Urinary bladder (tissue), 3 donors: ENCODE measurements at regions not wholly inside any gene's neighbourhood (a gene's known extent, or its start where the extent isn't known, plus 50 kb on each side); places are given as distances from the start of the nearest gene placed in this dataset.
"Not testable (repeated sequence)": the region's sequence is repeated elsewhere in the genome, so short reads cannot be mapped to it uniquely, and the experiment has no call there.

Source experiments
- DNase-seq: peaks from one replicate; pipeline ENCODE4 v3.0.0-alpha.2; 2015; ENCODE audit errors: extremely low spot score
- H3K27ac ChIP-seq: one replicate; pipeline ENCODE4 v1.5.1; 2013; ENCODE audit warnings: low read depth, mild to moderate bottlenecking, moderate library complexity
- H3K36me3 ChIP-seq: one replicate; pipeline ENCODE4 v1.6.1; 2013; ENCODE audit warnings: mild to moderate bottlenecking, moderate library complexity; ENCODE audit not compliant: insufficient read depth
- H3K4me1 ChIP-seq: one replicate; pipeline ENCODE4 v1.6.1; 2013; ENCODE audit warnings: mild to moderate bottlenecking, moderate library complexity; ENCODE audit not compliant: insufficient read depth
- H3K4me3 ChIP-seq: one replicate; pipeline ENCODE4 v1.5.1; 2013; ENCODE audit warnings: low read depth, low read length
- WGBS: extraction: QIAGEN DNeasy Blood & Tissue Kit; methylation state at CpG from one replicate; pipeline ENCODE4 v1.1.7; 2013; 5-methylcytosine and 5-hydroxymethylcytosine counted together
- donor health status: healthy with polysubstance abuse.
- donor health status: healthy.

DNA sequence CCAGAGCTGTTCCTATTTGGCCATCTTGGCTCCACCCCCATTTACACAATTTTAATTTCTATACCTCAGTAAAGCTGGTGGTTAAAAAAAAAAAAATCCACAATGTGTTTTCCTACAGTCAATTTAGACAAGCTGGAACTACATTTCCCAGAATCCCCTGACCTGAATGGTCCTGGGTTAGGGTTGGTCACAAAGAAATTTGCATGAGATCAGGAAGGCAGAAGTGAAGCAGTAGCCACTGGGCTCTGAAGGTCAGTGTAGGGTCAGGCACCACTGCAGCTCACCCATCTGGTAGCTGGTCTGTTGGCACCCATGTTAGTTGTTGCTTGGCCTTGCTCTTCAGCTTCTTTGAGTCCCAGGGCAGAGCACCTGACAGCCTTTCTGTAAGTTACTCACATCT is 210.7 kb upstream of the API5 start:
- Histone ChIP-seq H3K4me1 (no peaks in the 10 kb centered on the region), H3K27ac (no peak overlapping the region), H3K4me3 (no peak overlapping the region), H3K36me3 (no peaks in the 10 kb centered on the region)
- no peak for DNase-seq

DNA sequence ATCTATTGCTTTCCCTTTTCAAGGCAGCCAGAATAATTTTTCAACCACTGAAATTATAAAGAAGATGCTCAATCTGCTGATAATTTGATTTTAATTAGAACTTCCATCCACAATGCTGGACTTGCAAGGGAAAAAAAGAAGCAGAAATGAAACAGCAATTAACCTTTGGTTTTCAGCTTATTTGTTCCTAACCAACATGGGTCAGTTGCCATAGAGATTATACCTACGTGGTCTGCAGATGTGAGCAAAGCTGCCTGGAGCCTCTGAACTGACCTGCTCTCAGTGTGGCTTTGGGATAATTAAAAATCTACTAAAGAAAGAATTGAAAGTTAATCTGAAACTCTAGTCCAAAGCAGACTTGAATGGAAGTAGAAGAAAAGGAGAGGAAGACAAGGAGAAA is 195.7 kb upstream of the API5 start:
- H3K27ac ChIP-seq, result no peak overlapping the region
- WGBS, result 45% methylated on average over 1 of the region's 1 CpG
- DNase-seq, result no peak
- no peaks in the 10 kb centered on the region for H3K36me3 ChIP-seq
- no peaks in the 10 kb centered on the region for H3K4me1 ChIP-seq
- H3K4me3 ChIP-seq, result no peak overlapping the region

DNA sequence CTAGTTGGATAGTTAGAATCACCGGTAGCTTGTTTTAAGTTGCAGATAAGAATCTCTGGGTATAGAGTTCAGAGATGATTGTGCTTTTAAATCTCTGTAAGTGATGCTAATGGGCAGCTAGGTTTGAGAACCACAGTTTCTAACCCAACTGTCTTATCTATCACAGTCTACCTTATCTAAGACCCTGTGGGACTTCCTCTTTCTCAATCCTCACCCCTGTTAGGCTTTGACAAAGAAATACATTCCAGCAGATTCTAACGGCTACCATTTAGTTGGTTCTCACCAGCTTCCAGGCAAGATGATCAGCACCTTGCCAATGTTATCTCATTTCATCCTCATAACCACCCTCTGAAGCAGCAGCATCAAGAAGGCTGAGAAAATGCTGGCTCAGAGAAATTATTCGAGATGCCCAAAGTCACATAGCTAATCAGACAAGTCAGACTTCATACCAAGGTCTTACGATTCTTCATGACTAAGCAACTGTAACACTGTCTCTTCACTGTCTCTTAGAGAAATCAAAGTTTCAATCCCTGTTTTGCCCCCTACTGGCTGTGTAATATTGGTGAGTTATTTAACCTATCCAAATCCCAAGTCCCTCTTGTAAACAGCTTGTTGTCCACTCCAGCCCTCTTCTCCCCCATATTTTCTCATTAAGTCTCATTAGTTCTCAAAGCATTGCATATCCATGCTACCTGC is 192.4 kb upstream of the API5 start:
- Histone ChIP-seq H3K4me1 (no peaks in the 10 kb centered on the region), H3K27ac (no peak overlapping the region), H3K36me3 (no peaks in the 10 kb centered on the region), H3K4me3 (no peak overlapping the region)
- DNase-seq, result no peak
- WGBS, result 72% methylated on average over 4 of the region's 4 CpGs

DNA sequence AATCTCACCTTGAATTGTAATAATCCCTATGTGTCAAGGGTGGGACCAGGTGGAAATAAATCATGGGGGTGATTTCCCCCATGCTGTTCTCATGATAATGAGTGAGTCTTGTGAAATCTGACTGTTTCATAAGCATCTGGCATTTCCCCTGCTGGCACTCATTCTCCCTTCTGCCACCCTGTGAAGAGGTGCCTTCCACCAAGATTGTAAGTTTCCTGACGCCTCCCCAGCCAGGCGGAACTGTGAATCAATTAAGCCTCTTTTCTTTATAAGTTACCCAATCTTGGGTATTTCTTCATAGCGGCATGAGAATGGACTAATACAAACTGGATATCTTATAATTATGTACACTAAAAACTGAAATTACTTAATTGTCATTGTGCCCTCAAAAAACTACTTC is 189.2 kb upstream of the API5 start:
- Histone ChIP-seq H3K27ac (no peak overlapping the region), H3K36me3 (no peaks in the 10 kb centered on the region), H3K4me3 (no peak overlapping the region), H3K4me1 (no peaks in the 10 kb centered on the region)
- DNase-seq, result no peak
- WGBS, result 89% methylated on average over 3 of the region's 3 CpGs

DNA sequence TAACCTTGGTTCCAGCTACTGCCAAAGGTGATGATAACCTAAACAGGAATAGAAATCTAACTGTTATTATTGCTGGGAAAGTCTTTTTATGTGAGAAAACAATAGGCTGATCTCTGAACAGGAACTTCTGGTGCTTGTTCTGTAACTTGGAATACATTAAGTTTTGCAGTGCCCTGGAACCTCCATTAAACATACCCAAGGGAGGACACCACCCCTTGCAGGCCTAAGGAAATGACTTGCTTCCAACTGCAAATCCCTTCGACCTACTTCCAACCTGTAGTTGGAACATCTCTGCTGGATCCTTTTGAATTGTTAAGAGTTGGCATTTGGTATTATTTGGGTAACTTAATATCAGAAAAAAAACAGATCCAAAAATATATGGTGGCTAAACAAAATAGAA is 188.4 kb upstream of the API5 start:
- Histone ChIP-seq H3K4me3 (no peak overlapping the region), H3K27ac (no peak overlapping the region), H3K4me1 (no peaks in the 10 kb centered on the region), H3K36me3 (no peaks in the 10 kb centered on the region)
- no peak for DNase-seq
- 65% methylated on average over 1 of the region's 1 CpG for WGBS

DNA sequence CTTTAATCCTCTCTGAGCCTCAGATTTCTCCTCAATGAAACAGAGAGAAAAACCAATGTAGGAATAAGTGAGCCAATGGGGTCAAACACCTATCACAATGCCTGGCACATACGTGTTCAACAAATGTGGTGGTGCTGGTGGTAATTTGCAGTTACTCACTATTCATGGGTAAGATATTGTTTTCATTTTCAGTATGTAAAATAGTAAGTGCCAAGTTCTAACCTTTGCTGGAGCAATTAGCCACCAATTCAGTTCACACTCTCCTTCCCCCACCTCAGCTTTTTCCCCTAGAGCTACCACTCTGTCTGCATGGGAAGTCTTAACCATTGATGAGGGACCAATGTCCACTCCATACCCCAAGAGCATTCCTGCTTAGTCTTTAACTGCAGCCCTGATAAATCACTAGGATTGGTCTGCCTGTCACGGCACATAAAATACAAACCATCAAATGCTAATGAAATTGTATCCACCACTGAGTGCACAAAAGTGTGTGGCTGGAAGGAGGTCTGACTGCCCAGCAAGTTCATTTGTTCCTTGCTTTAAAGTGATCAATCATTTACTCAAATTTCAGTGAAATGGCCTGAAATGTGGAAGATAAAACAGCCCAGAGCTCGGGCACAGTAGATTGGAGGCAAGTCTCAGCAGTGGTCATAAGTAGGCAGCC is 187.4 kb upstream of the API5 start:
- DNase-seq, result no peak
- Histone ChIP-seq H3K4me1 (no peaks in the 10 kb centered on the region), H3K27ac (no peak overlapping the region), H3K4me3 (no peak overlapping the region), H3K36me3 (no peaks in the 10 kb centered on the region)
- 69% methylated on average over 3 of the region's 3 CpGs for WGBS

DNA sequence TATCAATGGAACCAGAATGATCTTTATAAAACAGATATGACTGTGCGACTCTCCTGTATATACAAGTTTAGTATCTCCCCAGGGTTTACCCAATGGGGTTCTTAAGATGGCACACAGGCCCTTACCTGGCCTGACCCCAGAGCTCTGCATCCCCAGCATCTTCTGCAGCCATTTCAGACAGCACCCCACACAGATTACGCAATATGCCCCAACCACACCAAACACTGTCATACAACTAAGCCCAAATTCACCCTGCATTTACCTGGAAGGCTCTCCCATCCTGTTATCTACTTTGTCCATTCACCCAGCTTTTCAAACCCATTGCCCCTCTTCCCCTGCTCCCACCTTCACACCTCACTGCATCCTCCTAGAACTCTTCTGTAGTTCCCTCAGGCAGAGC is 182.5 kb upstream of the API5 start:
- H3K4me3 ChIP-seq, result no peak overlapping the region
- H3K27ac ChIP-seq, result no peak overlapping the region
- H3K4me1 ChIP-seq, result no peaks in the 10 kb centered on the region
- DNase-seq, result no peak
- 94% methylated on average over 2 of the region's 2 CpGs for WGBS
- H3K36me3 ChIP-seq, result no peaks in the 10 kb centered on the region

DNA sequence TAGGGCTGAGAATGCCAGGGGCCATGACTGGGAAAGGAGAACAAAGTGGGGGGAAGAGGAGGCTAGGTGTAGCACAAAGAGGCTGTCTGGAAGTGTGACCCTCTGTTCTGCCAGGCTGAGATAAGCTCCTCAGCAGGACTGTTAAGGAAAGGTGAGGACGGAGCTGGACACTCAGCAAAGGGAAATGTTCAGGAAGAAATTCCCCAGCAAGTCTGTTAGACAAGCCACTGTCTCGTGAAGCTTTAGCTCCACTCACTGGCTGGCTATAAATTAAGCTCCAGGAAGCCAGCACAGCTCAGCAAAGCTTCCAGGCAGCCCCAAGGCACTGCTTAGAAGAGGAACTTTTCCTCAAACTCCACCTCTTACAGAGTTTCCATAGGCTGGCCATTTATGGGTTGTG is 181.2 kb upstream of the API5 start:
- Histone ChIP-seq H3K4me1 (no peaks in the 10 kb centered on the region), H3K27ac (no peak overlapping the region), H3K4me3 (no peak overlapping the region), H3K36me3 (no peaks in the 10 kb centered on the region)
- 1% methylated on average over 2 of the region's 2 CpGs for WGBS
- no peak for DNase-seq

DNA sequence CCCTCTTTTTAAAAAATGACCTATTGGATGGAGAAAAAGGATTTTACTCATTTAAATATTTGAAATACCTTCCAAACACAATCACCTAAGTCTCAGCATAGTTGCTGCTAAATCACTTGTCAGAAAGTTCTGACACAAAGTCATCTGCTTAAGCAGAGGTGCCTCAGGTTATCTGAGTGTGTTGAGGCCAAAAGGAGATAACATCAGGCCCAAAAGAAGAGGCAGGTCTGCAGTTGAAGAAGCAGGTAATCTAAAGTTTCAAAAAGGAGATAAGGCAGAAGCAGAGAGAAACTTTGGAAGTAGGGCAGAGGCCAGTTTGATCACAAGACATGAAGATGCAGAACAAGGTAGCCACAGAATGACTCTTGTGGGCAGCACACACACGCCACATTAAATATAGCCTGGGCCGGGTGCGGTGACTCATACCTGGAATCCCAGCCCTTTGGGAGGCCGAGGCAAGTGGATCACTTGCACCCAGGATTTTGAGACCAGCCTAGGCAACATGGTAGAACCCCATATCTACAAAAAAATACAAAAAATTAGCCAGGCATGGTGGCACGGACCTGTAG is 175.7 kb upstream of the API5 start:
- DNase-seq, result no peak
- Histone ChIP-seq H3K4me3 (no peak overlapping the region), H3K27ac (no peak overlapping the region), H3K36me3 (no peaks in the 10 kb centered on the region), H3K4me1 (no peaks in the 10 kb centered on the region)
- WGBS, result 88% methylated on average over 5 of the region's 5 CpGs

DNA sequence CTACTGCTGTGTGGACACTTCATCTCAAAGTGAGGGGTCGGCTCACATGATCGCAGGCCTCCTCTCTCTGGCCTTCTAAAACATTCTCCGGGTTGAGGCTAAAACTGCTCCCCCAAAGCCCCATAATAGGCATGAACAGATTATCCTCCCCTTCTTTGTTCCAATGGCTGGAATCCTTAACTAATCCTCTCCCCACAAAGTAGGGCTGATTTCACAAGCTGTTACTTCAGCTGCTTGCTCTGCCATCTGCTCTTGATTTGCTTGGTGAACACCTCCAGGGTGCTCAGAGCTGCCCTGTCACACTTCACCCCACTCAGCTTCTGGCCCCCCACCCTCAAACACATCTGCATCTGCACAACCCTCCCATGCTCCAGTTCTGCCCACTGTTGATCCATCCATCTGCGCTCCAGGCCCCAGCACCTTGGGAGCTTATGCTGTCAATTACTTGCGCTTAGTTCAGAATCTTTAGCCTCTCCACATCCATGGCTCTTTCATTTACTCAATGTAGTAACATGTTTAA is 173.1 kb upstream of the API5 start:
- Histone ChIP-seq H3K36me3 (no peaks in the 10 kb centered on the region), H3K4me3 (no peak overlapping the region), H3K27ac (no peak overlapping the region), H3K4me1 (no peaks in the 10 kb centered on the region)
- no peak for DNase-seq
- WGBS, result 85% methylated on average over 5 of the region's 5 CpGs

DNA sequence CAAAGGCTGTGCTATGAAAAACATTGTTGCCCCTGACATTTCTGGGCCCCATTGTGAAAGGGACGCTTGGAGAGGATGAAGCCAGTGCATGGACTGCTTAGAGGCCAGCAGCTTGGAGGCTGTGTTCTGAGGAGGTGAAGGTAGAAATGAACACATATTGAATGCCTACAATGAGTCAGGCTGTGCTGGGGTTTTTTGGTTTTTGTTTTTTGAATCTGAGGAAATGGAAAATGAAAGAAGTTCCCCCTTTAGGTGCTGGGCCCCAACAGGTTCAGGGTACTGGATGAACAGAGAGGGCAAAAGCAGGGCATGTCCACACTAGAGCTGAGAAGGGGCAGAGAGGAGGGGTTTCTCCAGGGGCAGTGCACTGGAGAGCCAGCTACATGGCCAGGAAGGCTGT is 166.1 kb upstream of the API5 start:
- H3K36me3 ChIP-seq, result no peaks in the 10 kb centered on the region
- no peak overlapping the region for H3K27ac ChIP-seq
- no peak overlapping the region for H3K4me3 ChIP-seq
- DNase-seq, result no peak
- WGBS, result 84% methylated on average over 1 of the region's 1 CpG
- no peaks in the 10 kb centered on the region for H3K4me1 ChIP-seq

DNA sequence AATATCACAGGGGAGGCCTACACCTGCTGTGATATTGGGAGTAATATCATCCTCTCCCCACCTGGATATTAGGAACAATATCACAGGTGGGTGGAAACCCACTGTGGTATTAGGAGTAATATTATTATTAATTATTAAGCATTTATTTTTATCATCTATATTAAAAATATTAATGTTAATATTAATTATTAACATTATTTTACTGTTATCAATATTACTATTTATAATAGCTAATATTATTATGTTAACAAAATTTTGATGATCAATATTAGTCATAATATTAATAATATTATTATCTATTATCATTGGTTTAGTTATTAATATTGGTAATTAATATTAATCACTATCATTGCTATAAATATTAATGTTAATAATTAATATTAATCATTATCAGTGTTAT is 161.1 kb upstream of the API5 start:
- DNase-seq, result no peak
- Histone ChIP-seq H3K4me1 (no peaks in the 10 kb centered on the region), H3K4me3 (no peak overlapping the region), H3K36me3 (no peaks in the 10 kb centered on the region), H3K27ac (no peak overlapping the region)

DNA sequence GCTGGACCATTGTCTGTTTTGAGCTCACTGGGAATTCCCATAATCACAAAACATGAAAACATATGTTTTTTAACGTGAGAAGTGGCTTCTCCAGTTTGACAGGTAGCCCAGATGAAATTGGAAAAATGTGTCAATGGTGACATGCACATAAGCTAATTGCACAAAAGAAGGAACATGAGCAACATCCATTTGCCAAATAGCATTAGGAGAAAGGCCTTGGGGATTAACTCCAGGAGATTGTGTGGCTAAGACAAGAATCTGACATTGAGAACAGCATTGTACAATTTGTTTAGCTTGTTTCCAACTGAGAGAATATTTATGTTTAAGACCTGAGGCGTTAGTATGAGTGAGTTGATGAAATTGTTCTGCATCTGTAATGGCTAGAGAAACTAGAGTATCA is 147.0 kb upstream of the API5 start:
- Histone ChIP-seq H3K36me3 (no peaks in the 10 kb centered on the region), H3K27ac (no peak overlapping the region), H3K4me1 (no peaks in the 10 kb centered on the region), H3K4me3 (no peak overlapping the region)
- WGBS, result 48% methylated on average over 2 of the region's 2 CpGs
- no peak for DNase-seq

DNA sequence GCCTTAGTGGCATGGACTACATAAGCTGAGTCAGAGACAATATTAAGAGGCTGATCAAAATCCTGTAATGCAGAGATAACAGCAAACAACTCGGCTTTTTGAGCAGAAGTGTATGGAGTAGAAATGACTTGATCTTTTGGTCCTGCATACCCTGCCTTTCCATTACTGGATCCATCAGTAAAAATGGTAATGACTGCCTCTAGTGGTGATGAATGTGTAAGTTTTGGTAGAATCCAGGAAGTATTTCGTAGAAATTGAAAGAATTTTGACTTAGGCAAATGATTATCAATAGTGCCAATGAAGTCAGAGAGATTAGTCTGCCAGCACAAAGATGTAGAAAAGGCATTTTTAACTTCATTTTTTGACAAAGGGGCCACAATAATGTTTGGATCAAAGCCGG is 146.4 kb upstream of the API5 start:
- 78% methylated on average over 3 of the region's 3 CpGs for WGBS
- not testable (repeated sequence) for H3K36me3 ChIP-seq

More for the DNA sequence above, 146.4 kb upstream of the API5 start:
- not testable (repeated sequence) for DNase-seq, H3K4me1 ChIP-seq, H3K27ac ChIP-seq, H3K4me3 ChIP-seq
